HG02938 (cell line): ENCODE measurements at regions not wholly inside any gene's neighbourhood (a gene's known extent, or its start where the extent isn't known, plus 50 kb on each side); places are given as distances from the start of the nearest gene placed in this dataset.
A peak's percentile ranks its signal among the peaks of the same experiment; 100 is the strongest.

Experiments
- ATAC-seq: cut with Tn5 transposase; IDR thresholded peaks from one replicate; pipeline ENCODE4 v1.9.1; 2021; ENCODE audit warnings: mild to moderate bottlenecking, moderate library complexity; ENCODE audit not compliant: unreplicated experiment

DNA sequence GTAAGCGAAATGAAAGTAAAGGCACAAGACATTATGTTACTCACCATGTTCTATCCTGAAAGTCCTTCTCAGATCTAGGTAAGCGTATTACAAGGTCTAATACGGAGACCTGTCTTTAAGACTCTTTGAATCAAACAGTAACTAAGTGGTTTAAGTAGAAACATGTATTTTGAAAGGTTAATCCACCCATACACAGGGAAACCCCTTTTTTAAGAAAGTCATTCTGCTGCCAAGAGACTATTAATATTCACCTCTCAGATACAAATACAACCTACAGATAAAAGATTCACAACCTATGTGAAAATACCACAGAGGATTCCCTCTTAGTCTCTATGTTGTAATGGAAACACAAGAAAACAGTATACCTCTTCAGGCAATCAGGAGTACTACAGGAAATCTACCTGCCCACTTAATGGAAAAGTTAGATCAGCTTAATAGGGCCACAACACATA lies 63.2 kb upstream of the TNIP3 start:
- peak; percentile 88 for ATAC-seq

DNA sequence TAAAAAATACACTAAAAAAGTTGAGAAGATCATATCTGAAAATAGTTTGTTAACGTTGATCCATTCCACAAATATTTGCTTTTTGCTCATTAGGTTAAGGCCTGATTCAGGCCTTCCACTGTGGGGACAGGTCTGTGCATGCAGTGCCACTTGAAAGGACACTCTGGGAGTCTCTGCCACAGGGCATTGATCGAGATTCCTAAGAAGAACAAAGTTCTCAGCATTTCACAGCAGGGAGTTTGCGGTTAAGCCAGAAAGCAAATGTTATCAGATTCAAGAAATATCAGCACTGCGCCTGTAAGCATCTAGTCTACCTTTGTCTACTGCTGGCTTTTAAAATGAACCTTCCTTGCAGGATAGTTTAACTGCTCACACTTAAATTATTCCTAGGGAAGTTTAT lies 62.2 kb upstream of the TNIP3 start:
- no peak for ATAC-seq

GRCh38 chr4:121221608-121222007 lies 57.5 kb upstream of the TNIP3 start:
- ATAC-seq: no peak

- no peak for ATAC-seq
Measured at GRCh38 chr4:121221201-121221600, 57.1 kb upstream of the TNIP3 start.

DNA sequence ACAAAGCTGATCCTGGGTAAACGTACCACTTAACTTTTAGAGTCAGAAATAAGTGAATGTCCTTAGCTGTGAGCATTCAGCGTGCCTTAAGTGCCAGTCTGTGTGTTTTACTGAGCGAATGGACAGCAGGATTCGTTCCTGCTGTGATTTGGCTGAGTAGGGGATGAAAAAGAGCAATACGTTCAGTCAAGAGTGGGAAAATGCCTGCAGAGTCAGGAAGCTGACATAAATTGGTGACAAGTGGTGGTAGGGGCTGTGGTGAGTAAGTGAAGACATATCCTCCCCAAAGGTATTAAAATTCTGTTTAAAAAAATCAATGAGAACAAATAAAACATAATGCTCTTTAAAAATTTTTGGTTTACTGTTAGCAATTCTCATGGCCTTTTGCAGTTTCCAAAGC lies 56.6 kb upstream of the TNIP3 start:
- ATAC-seq: no peak

- ATAC-seq: no peak
Measured at GRCh38 chr4:121219227-121219626, 55.1 kb upstream of the TNIP3 start.

- ATAC-seq: no peak
Measured at GRCh38 chr4:121217351-121217750, 53.2 kb upstream of the TNIP3 start.

DNA sequence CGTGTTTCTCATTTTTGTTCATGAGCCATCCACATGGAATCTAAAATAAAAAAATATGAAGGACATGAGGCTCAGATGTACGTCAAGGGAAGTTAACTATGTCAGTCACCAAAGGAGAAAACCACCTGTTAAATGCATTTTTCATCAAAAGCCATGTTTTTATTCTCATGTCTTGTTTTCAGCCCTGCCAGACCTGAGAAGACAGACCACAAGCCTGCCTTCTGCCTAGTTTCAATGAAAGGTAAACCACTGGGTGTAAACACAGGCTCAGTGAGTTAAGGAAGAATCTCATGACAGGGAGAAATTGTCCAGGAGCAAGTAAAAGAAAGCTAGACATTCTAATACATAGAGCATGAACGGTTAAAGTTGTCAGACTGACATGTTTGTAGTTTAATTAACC lies 52.3 kb upstream of the TNIP3 start:
- no peak for ATAC-seq

GRCh38 chr4:121213940-121214339 lies 49.8 kb upstream of the TNIP3 start:
- ATAC-seq: no peak
